Activated CD4-positive, alpha-beta T cell treated with anti-CD3 and anti-CD28 coated beads, Interleukin-2, amount 10 ng/mL, durations not matched to agents 24 days and 14 days (primary cell): ENCODE measurements at regions not wholly inside any gene's neighbourhood (a gene's known extent, or its start where the extent isn't known, plus 50 kb on each side); places are given as distances from the start of the nearest gene placed in this dataset.

Experiments
- DNase-seq: peaks from one replicate; pipeline ENCODE4 v3.0.0; 2022
- H3K27ac Mint-ChIP-seq: one replicate; pipeline ENCODE4 v1.8.0; 2022; ENCODE audit warnings: mild to moderate bottlenecking, mixed read lengths
- H3K27me3 Mint-ChIP-seq: one replicate; pipeline ENCODE4 v1.8.0; 2022; ENCODE audit warnings: mixed read lengths
- H3K36me3 Mint-ChIP-seq: one replicate; pipeline ENCODE4 v1.8.0; 2022; ENCODE audit warnings: low read depth, mild to moderate bottlenecking, mixed read lengths
- H3K4me1 Mint-ChIP-seq: one replicate; pipeline ENCODE4 v1.8.0; 2021; ENCODE audit warnings: mixed read lengths
- H3K4me3 Mint-ChIP-seq: one replicate; pipeline ENCODE4 v1.8.0; 2022; ENCODE audit warnings: mild to moderate bottlenecking, moderate library complexity, mixed read lengths
- H3K9me3 Mint-ChIP-seq: one replicate; pipeline ENCODE4 v1.8.0; 2021; ENCODE audit warnings: mixed read lengths
- intact Hi-C: fragments of 100-400 bp; cut with micrococcal nuclease; formaldehyde crosslinking; loops from one replicate; pipeline ENCODE4 v1.15.1; 2023

DNA sequence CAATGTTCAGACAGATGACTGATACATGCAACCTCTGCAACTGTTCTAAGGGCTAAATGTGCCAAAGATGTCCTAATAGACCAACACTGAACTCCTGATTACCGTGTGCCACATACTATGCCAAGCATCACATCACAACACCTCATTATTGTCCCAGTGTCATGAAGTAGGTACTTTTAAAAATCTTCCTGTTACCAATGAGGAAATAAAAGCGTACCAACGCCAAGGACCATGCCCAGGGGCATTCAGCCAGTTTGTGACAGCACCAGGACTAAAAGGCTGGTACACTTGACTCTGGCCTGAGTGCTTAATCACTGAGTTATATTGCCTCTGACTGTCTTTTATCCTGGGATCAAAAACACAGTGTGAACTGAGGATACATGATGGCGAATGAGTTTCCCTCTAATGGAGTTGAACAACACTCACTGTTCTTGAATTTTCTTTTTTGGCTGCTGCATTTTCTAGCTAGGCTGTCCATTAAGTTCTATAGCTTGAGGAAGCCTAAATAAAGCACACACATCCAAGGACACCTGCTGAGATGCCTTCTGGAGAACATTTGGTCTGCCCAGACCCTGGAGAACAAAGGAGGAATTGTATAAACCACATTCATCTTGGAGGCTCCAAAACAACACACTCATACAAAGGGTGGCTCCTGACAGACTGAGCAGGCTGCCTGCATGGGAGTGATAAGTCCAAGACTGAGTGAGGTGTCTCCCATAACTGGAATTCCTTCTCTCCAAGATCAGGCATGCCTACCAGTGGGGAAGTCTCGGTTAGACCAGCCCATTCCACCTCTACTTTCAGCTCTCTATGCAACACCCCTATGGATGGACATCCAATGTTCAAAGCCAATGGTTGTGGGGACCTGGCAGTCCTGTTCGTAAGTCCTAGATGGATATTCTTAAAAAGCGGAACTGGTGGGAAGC is 126.7 kb upstream of the PRICKLE2 start:
- Mint-ChIP-seq H3K4me3 (no peak overlapping the region), H3K4me1 (peaks cover 39% of the 10 kb centered on the region), H3K27ac (no peak overlapping the region), H3K27me3 (peaks cover 5% of the 10 kb centered on the region), H3K36me3 (no peaks in the 10 kb centered on the region), H3K9me3 (peaks cover 10% of the 10 kb centered on the region)
- intact Hi-C loops, result no loop called here
- no peak for DNase-seq

- Mint-ChIP-seq H3K27me3 (peaks cover 15% of the 10 kb centered on the region), H3K36me3 (no peaks in the 10 kb centered on the region), H3K27ac (no peak overlapping the region), H3K4me1 (peaks cover 27% of the 10 kb centered on the region), H3K9me3 (peaks cover 5% of the 10 kb centered on the region), H3K4me3 (no peak overlapping the region)
- intact Hi-C loops, result no loop called here
- DNase-seq, result no peak
Observed at GRCh38 chr3:64349551-64349950, 124.3 kb upstream of the PRICKLE2 start.

DNA sequence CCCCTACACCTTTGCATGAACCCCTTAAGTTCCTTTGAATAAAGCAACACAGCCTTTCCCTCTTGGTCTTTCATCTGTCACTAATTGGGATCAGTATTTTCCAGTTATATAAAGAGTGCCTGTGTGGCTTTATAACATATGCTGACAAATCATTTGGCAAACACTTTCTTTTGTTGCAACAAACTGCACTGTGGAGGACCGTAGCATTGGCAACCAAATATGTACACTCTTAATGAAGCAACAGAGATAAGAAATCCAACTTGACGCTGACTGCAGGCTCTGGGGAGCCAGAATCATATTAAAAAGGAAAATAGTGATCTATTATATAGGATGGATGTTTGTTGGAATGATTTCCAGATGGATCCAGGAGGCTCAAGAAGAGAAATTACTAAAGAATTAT is 120.1 kb upstream of the PRICKLE2 start:
- Mint-ChIP-seq H3K9me3 (peaks cover 5% of the 10 kb centered on the region), H3K36me3 (no peaks in the 10 kb centered on the region), H3K4me1 (peaks cover 3% of the 10 kb centered on the region), H3K27me3 (peaks cover 16% of the 10 kb centered on the region), H3K4me3 (no peak overlapping the region), H3K27ac (no peak overlapping the region)
- intact Hi-C loops, result no loop called here
- DNase-seq, result no peak

DNA sequence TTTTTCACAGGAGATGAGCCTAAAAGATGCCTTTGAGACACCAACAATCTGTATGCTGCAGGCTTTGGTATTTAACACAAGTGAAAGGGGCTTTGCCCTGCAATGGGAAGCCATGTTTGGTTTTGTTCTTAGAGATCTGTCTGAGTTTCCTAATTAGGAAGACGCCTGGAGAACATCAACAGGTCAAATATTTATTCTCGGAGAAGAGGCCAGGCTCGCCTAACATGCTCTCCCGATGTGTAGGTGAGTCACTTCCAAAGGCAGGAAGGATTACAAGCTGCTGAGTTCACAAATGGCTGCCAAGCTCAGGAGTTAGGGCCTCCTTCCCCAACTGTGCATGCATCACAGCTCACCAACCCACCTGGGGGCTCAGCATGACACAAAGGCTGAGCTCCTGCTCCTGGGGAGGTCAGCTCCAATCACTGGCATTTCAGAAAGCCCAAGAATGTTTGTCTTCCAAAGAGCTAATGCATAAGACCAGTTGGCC is 119.5 kb upstream of the PRICKLE2 start:
- no peaks in the 10 kb centered on the region for H3K36me3 Mint-ChIP-seq

GRCh38 chr3:64343689-64344430 is 118.6 kb upstream of the PRICKLE2 start:
- no peak overlapping the region for H3K27ac Mint-ChIP-seq
- H3K9me3 Mint-ChIP-seq, result peaks cover 5% of the 10 kb centered on the region
- DNase-seq, result no peak
- H3K27me3 Mint-ChIP-seq, result peaks cover 16% of the 10 kb centered on the region
- intact Hi-C loops, result no loop called here
- no peak overlapping the region for H3K4me3 Mint-ChIP-seq
- H3K4me1 Mint-ChIP-seq, result no peaks in the 10 kb centered on the region
- H3K36me3 Mint-ChIP-seq, result no peaks in the 10 kb centered on the region

More for the DNA sequence above, 119.5 kb upstream of the PRICKLE2 start:
- Mint-ChIP-seq H3K4me1 (no peaks in the 10 kb centered on the region), H3K9me3 (peaks cover 5% of the 10 kb centered on the region), H3K4me3 (no peak overlapping the region), H3K27me3 (peaks cover 16% of the 10 kb centered on the region), H3K27ac (no peak overlapping the region)
- intact Hi-C loops, result no loop called here
- no peak for DNase-seq

DNA sequence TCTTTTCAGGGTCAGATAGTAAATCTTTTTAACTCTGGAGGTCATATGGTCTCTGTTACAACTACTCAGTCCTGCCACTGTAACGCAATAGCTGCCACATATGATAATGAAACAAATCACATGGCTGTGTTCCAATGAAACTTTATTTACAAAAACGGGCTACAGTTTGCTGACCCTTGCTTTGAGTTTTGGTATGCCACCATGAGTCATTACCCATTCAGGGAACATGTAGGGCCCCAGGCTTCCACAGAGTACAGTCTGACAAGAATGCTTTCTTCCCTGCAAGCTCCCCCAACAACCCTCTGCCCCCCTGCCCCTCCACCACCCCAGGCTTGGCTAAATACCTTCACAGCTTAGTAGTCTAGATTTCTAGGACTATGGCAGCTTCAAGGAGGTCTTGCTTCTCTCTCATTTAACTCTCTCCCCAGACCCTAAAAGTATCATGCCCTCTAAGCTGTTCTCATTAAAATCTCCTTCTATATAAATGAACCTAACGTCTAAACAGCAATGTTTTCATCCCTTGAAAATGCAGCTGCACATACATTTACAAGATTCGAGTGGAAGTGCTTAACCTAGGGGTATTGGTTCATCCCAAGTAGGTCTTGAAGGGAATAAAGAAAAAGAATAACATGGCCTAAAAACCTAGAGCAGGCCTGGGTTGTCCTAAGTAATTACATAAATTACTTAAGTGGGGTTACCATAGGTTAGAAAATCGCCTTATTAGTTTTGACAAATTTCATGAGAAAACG is 117.8 kb upstream of the PRICKLE2 start:
- DNase-seq, result no peak
- Mint-ChIP-seq H3K4me1 (no peaks in the 10 kb centered on the region), H3K27ac (no peak overlapping the region), H3K36me3 (no peaks in the 10 kb centered on the region), H3K27me3 (peaks cover 14% of the 10 kb centered on the region), H3K4me3 (no peak overlapping the region), H3K9me3 (peaks cover 5% of the 10 kb centered on the region)
- intact Hi-C loops, result no loop called here

DNA sequence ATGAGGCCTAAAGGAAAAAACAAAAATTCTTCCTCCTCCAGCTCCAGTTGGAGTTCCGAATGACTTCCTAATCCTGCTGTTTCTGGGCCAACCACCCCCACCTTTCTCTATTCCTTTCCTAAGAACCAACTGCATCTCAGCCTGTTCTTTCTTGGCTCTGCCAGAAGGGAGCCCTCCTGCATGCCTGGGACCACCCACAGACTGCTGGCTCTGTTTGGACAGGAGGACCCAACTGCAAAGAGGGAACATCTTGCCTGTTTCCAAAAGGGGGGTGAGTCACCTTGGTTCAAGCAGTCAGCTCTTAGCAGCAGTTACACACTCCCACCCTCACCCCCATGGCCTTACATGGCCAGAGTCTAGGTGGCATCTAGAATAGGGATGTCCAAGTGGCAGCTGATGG is 116.0 kb upstream of the PRICKLE2 start:
- no peak overlapping the region for H3K27ac Mint-ChIP-seq
- no peaks in the 10 kb centered on the region for H3K36me3 Mint-ChIP-seq
- no peaks in the 10 kb centered on the region for H3K4me1 Mint-ChIP-seq
- H3K27me3 Mint-ChIP-seq, result peaks cover 12% of the 10 kb centered on the region
- peaks cover 3% of the 10 kb centered on the region for H3K9me3 Mint-ChIP-seq
- no peak overlapping the region for H3K4me3 Mint-ChIP-seq
- intact Hi-C loops, result no loop called here
- DNase-seq, result no peak

- H3K36me3 Mint-ChIP-seq, result no peaks in the 10 kb centered on the region
- intact Hi-C loops, result no loop called here
- peaks cover 7% of the 10 kb centered on the region for H3K27me3 Mint-ChIP-seq
- no peaks in the 10 kb centered on the region for H3K9me3 Mint-ChIP-seq
- H3K4me3 Mint-ChIP-seq, result no peak overlapping the region
- no peaks in the 10 kb centered on the region for H3K4me1 Mint-ChIP-seq
- DNase-seq, result no peak
- no peak overlapping the region for H3K27ac Mint-ChIP-seq
Observed at GRCh38 chr3:64340641-64341101, 115.4 kb upstream of the PRICKLE2 start.

- intact Hi-C loops, result no loop called here
- no peak overlapping the region for H3K4me3 Mint-ChIP-seq
- no peak overlapping the region for H3K27ac Mint-ChIP-seq
- H3K9me3 Mint-ChIP-seq, result no peaks in the 10 kb centered on the region
- DNase-seq, result no peak
- peaks cover 9% of the 10 kb centered on the region for H3K27me3 Mint-ChIP-seq
- H3K4me1 Mint-ChIP-seq, result no peaks in the 10 kb centered on the region
- no peaks in the 10 kb centered on the region for H3K36me3 Mint-ChIP-seq
Observed at GRCh38 chr3:64336488-64336887, 111.2 kb upstream of the PRICKLE2 start.

DNA sequence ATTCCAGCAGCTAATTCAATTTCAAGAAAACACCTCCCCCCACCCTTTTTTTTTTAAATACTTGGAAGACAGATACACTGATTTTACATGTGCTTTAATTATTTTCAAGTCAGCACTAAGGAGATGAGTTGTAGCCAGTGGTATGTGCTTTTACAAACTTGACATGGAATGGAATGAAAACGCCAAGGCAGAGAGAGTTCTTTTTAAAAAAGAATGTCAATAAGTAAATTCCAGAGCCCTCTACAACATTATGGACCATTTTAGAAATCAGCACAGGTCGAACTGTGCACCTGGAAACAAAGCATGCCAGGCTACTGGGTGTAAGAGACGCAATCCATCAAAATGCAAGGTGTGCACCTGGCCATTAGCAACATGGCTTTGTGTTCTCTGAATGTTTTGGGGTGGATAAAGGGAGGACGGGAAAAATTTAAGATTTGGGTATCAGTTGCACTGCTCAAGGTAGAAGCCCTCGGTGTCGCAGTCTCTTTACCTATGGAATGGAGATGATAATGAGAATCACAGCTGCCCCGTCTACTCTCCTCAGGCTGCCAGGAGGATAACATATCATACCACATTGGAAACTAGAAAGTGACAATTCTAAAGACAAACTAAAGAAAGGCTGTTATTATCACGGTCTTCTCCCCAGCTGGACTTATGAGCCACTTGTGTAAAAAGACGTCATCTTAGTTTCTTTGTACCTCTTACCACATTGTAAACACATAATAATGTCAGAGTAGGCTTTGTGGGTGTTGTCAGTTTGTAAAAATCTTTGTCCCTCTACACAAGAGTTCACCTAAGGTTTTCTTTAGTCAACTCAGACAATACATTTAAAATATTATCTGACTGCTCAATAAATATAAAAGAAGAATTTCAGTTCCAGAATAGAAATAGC is 107.4 kb upstream of the PRICKLE2 start:
- Mint-ChIP-seq H3K4me1 (no peaks in the 10 kb centered on the region), H3K27ac (no peak overlapping the region), H3K36me3 (no peaks in the 10 kb centered on the region), H3K4me3 (no peak overlapping the region), H3K27me3 (peaks cover 10% of the 10 kb centered on the region), H3K9me3 (no peaks in the 10 kb centered on the region)
- no peak for DNase-seq
- intact Hi-C loops, result no loop called here

DNA sequence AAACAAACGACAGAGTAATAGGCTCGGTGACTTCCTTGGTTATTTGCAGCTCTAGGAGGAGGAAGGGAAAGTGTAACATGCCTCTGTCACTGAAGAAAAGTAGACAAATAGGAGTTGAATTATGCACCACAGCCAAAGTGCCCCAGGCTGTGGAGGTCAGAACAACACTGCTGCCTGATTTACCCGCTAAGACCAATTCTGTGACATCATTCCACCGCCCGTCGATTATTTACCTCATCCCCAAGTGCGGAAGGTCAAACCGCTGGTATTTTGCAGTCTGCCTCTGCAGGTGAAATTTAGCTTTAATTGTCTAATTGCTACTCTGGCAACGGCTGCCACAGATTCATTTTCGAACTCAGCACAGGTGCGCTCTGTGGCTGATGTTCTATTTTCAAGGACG is 106.3 kb upstream of the PRICKLE2 start:
- Mint-ChIP-seq H3K9me3 (no peaks in the 10 kb centered on the region), H3K27ac (no peak overlapping the region), H3K4me3 (no peak overlapping the region), H3K4me1 (no peaks in the 10 kb centered on the region), H3K27me3 (peaks cover 10% of the 10 kb centered on the region), H3K36me3 (no peaks in the 10 kb centered on the region)
- no peak for DNase-seq
- intact Hi-C loops, result no loop called here

- intact Hi-C loops, result no loop called here
- Mint-ChIP-seq H3K27me3 (peaks cover 13% of the 10 kb centered on the region), H3K36me3 (no peaks in the 10 kb centered on the region), H3K4me3 (no peak overlapping the region), H3K4me1 (no peaks in the 10 kb centered on the region), H3K27ac (no peak overlapping the region), H3K9me3 (no peaks in the 10 kb centered on the region)
- DNase-seq, result no peak
Observed at GRCh38 chr3:64329037-64329436, 103.8 kb upstream of the PRICKLE2 start.
